ENCODE measurements at regions not wholly inside any gene's neighbourhood (a gene's known extent, or its start where the extent isn't known, plus 50 kb on each side); places are given as distances from the start of the nearest gene placed in this dataset.

GRCh38 chrX:95057341-95057740 lies 1383.3 kb downstream of the FAM133A start:
- TF ChIP-seq CTCF (IDR thresholded peaks at IDR 0.05; ENCODE audit: unreplicated experiment): no peak
- CTCF ChIA-PET: no interaction called here
- Mint-ChIP-seq H3K27me3 (ENCODE audit: unreplicated experiment) (no peaks in the 10 kb centered on the region), H3K36me3 (ENCODE audit: insufficient read depth, unreplicated experiment) (no peaks in the 10 kb centered on the region), H3K4me3 (ENCODE audit: low read depth, unreplicated experiment) (no peak overlapping the region), H3K27ac (ENCODE audit: unreplicated experiment) (no peak overlapping the region), H3K9me3 (ENCODE audit: low read depth, unreplicated experiment) (peaks cover 3% of the 10 kb centered on the region), H3K4me1 (ENCODE audit: low read depth, unreplicated experiment) (no peaks in the 10 kb centered on the region)
- no TSS peak for BruUV-seq (replicated peaks)
- intact Hi-C loops (cut with micrococcal nuclease; ENCODE audit: unreplicated experiment): no loop called here
- DNase-seq: no peak

- BruUV-seq (replicated peaks): no TSS peak
- CTCF ChIA-PET: no interaction called here
- intact Hi-C loops (cut with micrococcal nuclease; ENCODE audit: unreplicated experiment): no loop called here
- TF ChIP-seq CTCF (IDR thresholded peaks at IDR 0.05; ENCODE audit: unreplicated experiment): no peak
- peaks cover 3% of the 10 kb centered on the region for H3K9me3 Mint-ChIP-seq (ENCODE audit: low read depth, unreplicated experiment)
- no peak overlapping the region for H3K27ac Mint-ChIP-seq (ENCODE audit: unreplicated experiment)
- no peaks in the 10 kb centered on the region for H3K36me3 Mint-ChIP-seq (ENCODE audit: insufficient read depth, unreplicated experiment)
- H3K4me1 Mint-ChIP-seq (ENCODE audit: low read depth, unreplicated experiment): no peaks in the 10 kb centered on the region
- no peaks in the 10 kb centered on the region for H3K27me3 Mint-ChIP-seq (ENCODE audit: unreplicated experiment)
- DNase-seq: no peak
- H3K4me3 Mint-ChIP-seq (ENCODE audit: low read depth, unreplicated experiment): no peak overlapping the region
These were observed 1384.8 kb downstream of the FAM133A start for GRCh38 chrX:95058815-95059214.

GRCh38 chrX:95059909-95060308 lies 1385.9 kb downstream of the FAM133A start:
- no peak for DNase-seq
- CTCF ChIA-PET: no interaction called here
- BruUV-seq (replicated peaks): no TSS peak
- Mint-ChIP-seq H3K4me3 (ENCODE audit: low read depth, unreplicated experiment) (no peak overlapping the region), H3K36me3 (ENCODE audit: insufficient read depth, unreplicated experiment) (no peaks in the 10 kb centered on the region), H3K9me3 (ENCODE audit: low read depth, unreplicated experiment) (peaks cover 3% of the 10 kb centered on the region), H3K27ac (ENCODE audit: unreplicated experiment) (no peak overlapping the region), H3K4me1 (ENCODE audit: low read depth, unreplicated experiment) (no peaks in the 10 kb centered on the region), H3K27me3 (ENCODE audit: unreplicated experiment) (no peaks in the 10 kb centered on the region)
- intact Hi-C loops (cut with micrococcal nuclease; ENCODE audit: unreplicated experiment): no loop called here
- TF ChIP-seq CTCF (IDR thresholded peaks at IDR 0.05; ENCODE audit: unreplicated experiment): no peak

GRCh38 chrX:95063554-95063953 lies 1389.5 kb downstream of the FAM133A start:
- BruUV-seq (replicated peaks): no TSS peak
- H3K36me3 Mint-ChIP-seq (ENCODE audit: insufficient read depth, unreplicated experiment): no peaks in the 10 kb centered on the region
- intact Hi-C loops (cut with micrococcal nuclease; ENCODE audit: unreplicated experiment): no loop called here
- H3K27ac Mint-ChIP-seq (ENCODE audit: unreplicated experiment): no peak overlapping the region
- H3K9me3 Mint-ChIP-seq (ENCODE audit: low read depth, unreplicated experiment): peaks cover 7% of the 10 kb centered on the region
- no peak for DNase-seq
- CTCF ChIA-PET: no interaction called here
- no peak for TF ChIP-seq CTCF (IDR thresholded peaks at IDR 0.05; ENCODE audit: unreplicated experiment)
- no peaks in the 10 kb centered on the region for H3K4me1 Mint-ChIP-seq (ENCODE audit: low read depth, unreplicated experiment)
- no peak overlapping the region for H3K4me3 Mint-ChIP-seq (ENCODE audit: low read depth, unreplicated experiment)
- no peaks in the 10 kb centered on the region for H3K27me3 Mint-ChIP-seq (ENCODE audit: unreplicated experiment)

GRCh38 chrX:95065151-95065550 lies 1391.1 kb downstream of the FAM133A start:
- TF ChIP-seq CTCF (IDR thresholded peaks at IDR 0.05; ENCODE audit: unreplicated experiment): no peak
- H3K36me3 Mint-ChIP-seq (ENCODE audit: insufficient read depth, unreplicated experiment): no peaks in the 10 kb centered on the region
- DNase-seq: no peak
- no peak overlapping the region for H3K27ac Mint-ChIP-seq (ENCODE audit: unreplicated experiment)
- H3K27me3 Mint-ChIP-seq (ENCODE audit: unreplicated experiment): no peaks in the 10 kb centered on the region
- CTCF ChIA-PET: no interaction called here
- intact Hi-C loops (cut with micrococcal nuclease; ENCODE audit: unreplicated experiment): no loop called here
- no peak overlapping the region for H3K4me3 Mint-ChIP-seq (ENCODE audit: low read depth, unreplicated experiment)
- no peaks in the 10 kb centered on the region for H3K4me1 Mint-ChIP-seq (ENCODE audit: low read depth, unreplicated experiment)
- peaks cover 10% of the 10 kb centered on the region for H3K9me3 Mint-ChIP-seq (ENCODE audit: low read depth, unreplicated experiment)
- no TSS peak for BruUV-seq (replicated peaks)
